ENCODE measurements at regions not wholly inside any gene's neighbourhood (a gene's known extent, or its start where the extent isn't known, plus 50 kb on each side); places are given as distances from the start of the nearest gene placed in this dataset.

- no TSS peak for BruUV-seq (replicated peaks)
- Histone ChIP-seq H2BK15ac (ENCODE audit: low read depth, low read length) (no peak overlapping the region), H4K91ac (ENCODE audit: insufficient read depth, low read depth, low read length) (no peak overlapping the region), H2BK120ac (ENCODE audit: low read depth, low read length) (no peak overlapping the region), H3K14ac (replicated peaks; ENCODE audit: low read depth, low read length) (no peak overlapping the region), H3K4me2 (ENCODE audit: low read depth, low read length) (no peak overlapping the region), H2AK9ac (replicated peaks; ENCODE audit: low read depth, low read length, poor library complexity) (no peak overlapping the region), H4K20me1 (ENCODE audit: insufficient read depth, low read length) (no peaks in the 10 kb centered on the region), H3K36me3 (ENCODE audit: control insufficient read depth, insufficient read depth, low read length) (no peaks in the 10 kb centered on the region), H3K23ac (ENCODE audit: low read depth, low read length) (no peak overlapping the region), H3K27me3 (ENCODE audit: control insufficient read depth, insufficient read depth, low read length) (peaks cover 7% of the 10 kb centered on the region), H2AK5ac (ENCODE audit: low read depth, low read length) (no peak overlapping the region), H3K9ac (ENCODE audit: low read depth, low read length) (no peak overlapping the region), H3K56ac (ENCODE audit: extremely low read depth, insufficient read depth, low read length) (no peak overlapping the region), H3K9me3 (ENCODE audit: control insufficient read depth, insufficient read depth, low read length) (no peaks in the 10 kb centered on the region), H3K18ac (ENCODE audit: low read depth, low read length) (no peak overlapping the region), H3K9me1 (ENCODE audit: insufficient read depth, low read length) (no peaks in the 10 kb centered on the region), H3K4ac (ENCODE audit: low read depth, low read length) (no peak overlapping the region), H4K5ac (ENCODE audit: low read depth, low read length) (no peak overlapping the region), H2AFZ (replicated peaks; ENCODE audit: low read length, poor library complexity) (no peak overlapping the region), H3K27ac (ENCODE audit: insufficient read depth, low read length) (no peak overlapping the region), H3K4me3 (ENCODE audit: insufficient read depth, low read depth, low read length) (no peak overlapping the region), H4K8ac (ENCODE audit: low read depth in 2 of 2, low read length in 2 of 2) (no peak overlapping the region), H3K79me1 (ENCODE audit: low read depth in 1 of 2, low read length in 2 of 2) (no peaks in the 10 kb centered on the region), H3K4me1 (ENCODE audit: control insufficient read depth, insufficient read depth, low read length) (no peaks in the 10 kb centered on the region), H2BK5ac (ENCODE audit: low read depth, low read length, poor library complexity, severe bottlenecking) (no peak overlapping the region), H2BK20ac (ENCODE audit: low read depth, low read length) (no peak overlapping the region)
- ChIA-PET POLR2A (ENCODE audit: unreplicated experiment) (no interaction called here), CTCF (no interaction called here)
- TF ChIP-seq FOS (IDR thresholded peaks at IDR 0.05; ENCODE audit: low read depth, low read length) (no peak), CEBPB (IDR thresholded peaks at IDR 0.05; ENCODE audit: low read depth, low read length) (no peak), POLR2A (IDR thresholded peaks at IDR 0.05; ENCODE audit: low read depth, low read length) (no peak), NFE2L2 (IDR thresholded peaks at IDR 0.05; ENCODE audit: low read depth, low read length) (no peak), USF2 (IDR thresholded peaks at IDR 0.05; ENCODE audit: low read depth, low read length) (no peak), MAFK (IDR thresholded peaks at IDR 0.05; ENCODE audit: low read depth, low read length) (no peak), MXI1 (IDR thresholded peaks at IDR 0.05; ENCODE audit: borderline replicate concordance, low read depth, low read length) (no peak), RFX5 (IDR thresholded peaks at IDR 0.05; ENCODE audit: low read depth, low read length) (no peak), MAZ (IDR thresholded peaks at IDR 0.05; ENCODE audit: borderline replicate concordance, low read depth, low read length) (no peak), CHD1 (IDR thresholded peaks at IDR 0.05; ENCODE audit: low read depth, low read length) (no peak), BHLHE40 (IDR thresholded peaks at IDR 0.05; ENCODE audit: low read depth, low read length) (no peak), SMC3 (IDR thresholded peaks at IDR 0.05; ENCODE audit: low read depth, low read length) (no peak), RAD21 (IDR thresholded peaks at IDR 0.05; ENCODE audit: low read length) (no peak), RCOR1 (IDR thresholded peaks at IDR 0.05; ENCODE audit: insufficient replicate concordance, low read length) (no peak), CTCF (conservative IDR thresholded peaks at IDR 0.05; ENCODE audit: low read depth, low read length) (no peak)
- TF ChIP-seq, protein P1, sequence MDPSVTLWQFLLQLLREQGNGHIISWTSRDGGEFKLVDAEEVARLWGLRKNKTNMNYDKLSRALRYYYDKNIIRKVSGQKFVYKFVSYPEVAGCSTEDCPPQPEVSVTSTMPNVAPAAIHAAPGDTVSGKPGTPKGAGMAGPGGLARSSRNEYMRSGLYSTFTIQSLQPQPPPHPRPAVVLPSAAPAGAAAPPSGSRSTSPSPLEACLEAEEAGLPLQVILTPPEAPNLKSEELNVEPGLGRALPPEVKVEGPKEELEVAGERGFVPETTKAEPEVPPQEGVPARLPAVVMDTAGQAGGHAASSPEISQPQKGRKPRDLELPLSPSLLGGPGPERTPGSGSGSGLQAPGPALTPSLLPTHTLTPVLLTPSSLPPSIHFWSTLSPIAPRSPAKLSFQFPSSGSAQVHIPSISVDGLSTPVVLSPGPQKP (IDR thresholded peaks at IDR 0.05; ENCODE audit: borderline replicate concordance, low read depth, low read length): no peak
- ATAC-seq (ENCODE audit: low read depth) (no peak), DNase-seq (no peak)
- intact Hi-C loops (cut with micrococcal nuclease) (no loop called here), in situ Hi-C loops (cut with MboI; ENCODE audit: low sequenced_read_pairs) (no loop called here), dilution Hi-C loops (cut with HindIII; ENCODE audit: low sequenced_read_pairs, unreplicated experiment) (no loop called here)
- WGBS, 2 experiments (ENCODE audit: extremely low coverage in 2 of 2, insufficient read length in 1 of 2): 89% methylated on average over 1 of the region's 3 CpGs; no CpG with 5 or more reads in 1 of the 2 experiments
Observed at GRCh38 chr15:96468036-96468435, 137.5 kb downstream of the NR2F2 start.

Data from IMR-90 (cell line).